WTC11 (cell line): ENCODE measurements at regions not wholly inside any gene's neighbourhood (a gene's known extent, or its start where the extent isn't known, plus 50 kb on each side); places are given as distances from the start of the nearest gene placed in this dataset.

Experiments used
- ATAC-seq: fragments of 200-7000 bp; cut with Tn5 transposase; 2 replicates; pipeline ENCODE4 v1.10.0; 2021; ENCODE audit warnings: mild to moderate bottlenecking, moderate library complexity
- CTCF ChIA-PET: fragments of 300-600 bp; sonication (Branson Sonifier 250); formaldehyde crosslinking; loops from one replicate; lab custom pipeline; 2021; ENCODE audit warnings: antibody characterized with exemption; lab: Charles Lee
- POLR2A ChIA-PET: fragments of 350-600 bp; sonication (Branson Sonifier 250); formaldehyde crosslinking; loops from one replicate; lab custom pipeline; 2021; ENCODE audit warnings: antibody characterized with exemption; lab: Charles Lee
- DNase-seq: peaks from one replicate; pipeline ENCODE4 v3.0.0; 2021; ENCODE audit warnings: low spot score
- H3K27ac Mint-ChIP-seq: 2 replicates; pipeline ENCODE4 v1.8.0; 2021; ENCODE audit warnings: mixed read lengths
- H3K27me3 Mint-ChIP-seq: 2 replicates; pipeline ENCODE4 v1.8.0; 2021; ENCODE audit warnings: low read depth, mild to moderate bottlenecking, moderate library complexity, mixed read lengths
- H3K36me3 Mint-ChIP-seq: 2 replicates; pipeline ENCODE4 v1.8.0; 2021; ENCODE audit warnings: mixed read lengths
- H3K4me1 Mint-ChIP-seq: 2 replicates; pipeline ENCODE4 v1.8.0; 2022; ENCODE audit warnings: mixed read lengths
- H3K4me3 Mint-ChIP-seq: 2 replicates; pipeline ENCODE4 v1.8.0; 2021; ENCODE audit warnings: mild to moderate bottlenecking, moderate library complexity, mixed read lengths
- H3K9me3 Mint-ChIP-seq: 2 replicates; pipeline ENCODE4 v1.8.0; 2021; ENCODE audit warnings: mixed read lengths
- ATF1 ChIP-seq: sonication (generic); formaldehyde crosslinking; IDR thresholded peaks from 2 replicates; pipeline ENCODE4 v1.8.1; 2023; ENCODE audit warnings: mild to moderate bottlenecking, moderate library complexity, missing genetic modification reagents
- CBFB ChIP-seq: sonication (generic); formaldehyde crosslinking; IDR thresholded peaks from 2 replicates; pipeline ENCODE4 v1.8.1; 2022; ENCODE audit warnings: mild to moderate bottlenecking, low read depth, missing genetic modification reagents
- CREB1 ChIP-seq: sonication (generic); formaldehyde crosslinking; IDR thresholded peaks from 2 replicates; pipeline ENCODE4 v1.8.0; 2023; ENCODE audit warnings: mild to moderate bottlenecking, missing genetic modification reagents
- ELF4 ChIP-seq: sonication (generic); formaldehyde crosslinking; IDR thresholded peaks from 2 replicates; pipeline ENCODE4 v1.8.1; 2022; ENCODE audit warnings: low read depth, mild to moderate bottlenecking, moderate library complexity, missing genetic modification reagents
- FOXP1 ChIP-seq: sonication (generic); formaldehyde crosslinking; IDR thresholded peaks from 2 replicates; pipeline ENCODE4 v1.8.0; 2022; ENCODE audit warnings: missing genetic modification reagents, mild to moderate bottlenecking, moderate library complexity, borderline replicate concordance
- GTF2I ChIP-seq: fragments of 250-450 bp; sonication (Bioruptor Pico); conservative IDR thresholded peaks from 2 replicates; pipeline ENCODE4 v1.4.0; 2021; ENCODE audit warnings: mild to moderate bottlenecking
- JUN ChIP-seq: sonication (generic); formaldehyde crosslinking; IDR thresholded peaks from 2 replicates; pipeline ENCODE4 v1.8.0; 2023; ENCODE audit warnings: mild to moderate bottlenecking, missing genetic modification reagents
- MYBL2 ChIP-seq: sonication (generic); formaldehyde crosslinking; IDR thresholded peaks from 2 replicates; pipeline ENCODE4 v1.8.1; 2023; ENCODE audit warnings: mild to moderate bottlenecking, moderate library complexity, missing genetic modification reagents
- NR3C1 ChIP-seq: sonication (generic); formaldehyde crosslinking; conservative IDR thresholded peaks from 2 replicates; pipeline ENCODE4 v1.8.1; 2023; ENCODE audit warnings: low read depth, mild to moderate bottlenecking, missing genetic modification reagents
- SMAD3 ChIP-seq: sonication (generic); formaldehyde crosslinking; IDR thresholded peaks from 2 replicates; pipeline ENCODE4 v1.8.0; 2022; ENCODE audit warnings: missing genetic modification reagents, mild to moderate bottlenecking, borderline replicate concordance
- SMAD4 ChIP-seq: sonication (generic); formaldehyde crosslinking; IDR thresholded peaks from 2 replicates; pipeline ENCODE4 v1.8.0; 2022; ENCODE audit warnings: mild to moderate bottlenecking, missing genetic modification reagents
- TCF7 ChIP-seq: sonication (generic); formaldehyde crosslinking; IDR thresholded peaks from 2 replicates; pipeline ENCODE4 v1.8.0; 2022; ENCODE audit warnings: mild to moderate bottlenecking, low read depth, missing genetic modification reagents, moderate library complexity
- ZBTB21 ChIP-seq: sonication (generic); formaldehyde crosslinking; IDR thresholded peaks from 2 replicates; pipeline ENCODE4 v1.8.1; 2023; ENCODE audit warnings: mild to moderate bottlenecking, missing genetic modification reagents, borderline replicate concordance
- ZNF121 ChIP-seq: sonication (generic); formaldehyde crosslinking; IDR thresholded peaks from 2 replicates; pipeline ENCODE4 v1.8.0; 2023; ENCODE audit warnings: missing genetic modification reagents
- TF ChIP-seq, protein P1 (sequence below): sonication (generic); formaldehyde crosslinking; IDR thresholded peaks from 2 replicates; pipeline ENCODE4 v1.8.1; 2022; ENCODE audit warnings: low read depth, mild to moderate bottlenecking, moderate library complexity, missing genetic modification reagents, borderline replicate concordance
- TF ChIP-seq, protein P2 (sequence below): sonication (generic); formaldehyde crosslinking; IDR thresholded peaks from 2 replicates; pipeline ENCODE4 v1.8.1; 2023; ENCODE audit warnings: mild to moderate bottlenecking, missing genetic modification reagents
- TF ChIP-seq, protein P3 (sequence below): sonication (generic); formaldehyde crosslinking; IDR thresholded peaks from 2 replicates; pipeline ENCODE4 v1.8.1; 2023; ENCODE audit warnings: mild to moderate bottlenecking, missing genetic modification reagents, moderate library complexity
- TF ChIP-seq, protein P4 (sequence below): sonication (generic); formaldehyde crosslinking; IDR thresholded peaks from 2 replicates; pipeline ENCODE4 v1.8.1; 2022; ENCODE audit warnings: low read depth, missing genetic modification reagents, borderline replicate concordance
- TF ChIP-seq, protein P5 (sequence below): sonication (generic); formaldehyde crosslinking; IDR thresholded peaks from 2 replicates; pipeline ENCODE4 v1.8.0; 2022; ENCODE audit warnings: mild to moderate bottlenecking, missing genetic modification reagents
- TF ChIP-seq, protein P6 (sequence below): sonication (generic); formaldehyde crosslinking; IDR thresholded peaks from 2 replicates; pipeline ENCODE4 v1.8.1; 2023; ENCODE audit warnings: mild to moderate bottlenecking, missing genetic modification reagents, moderate library complexity
- TF ChIP-seq, protein P7 (sequence below): sonication (generic); formaldehyde crosslinking; IDR thresholded peaks from 2 replicates; pipeline ENCODE4 v1.8.0; 2022; ENCODE audit warnings: mild to moderate bottlenecking, missing genetic modification reagents

DNA sequence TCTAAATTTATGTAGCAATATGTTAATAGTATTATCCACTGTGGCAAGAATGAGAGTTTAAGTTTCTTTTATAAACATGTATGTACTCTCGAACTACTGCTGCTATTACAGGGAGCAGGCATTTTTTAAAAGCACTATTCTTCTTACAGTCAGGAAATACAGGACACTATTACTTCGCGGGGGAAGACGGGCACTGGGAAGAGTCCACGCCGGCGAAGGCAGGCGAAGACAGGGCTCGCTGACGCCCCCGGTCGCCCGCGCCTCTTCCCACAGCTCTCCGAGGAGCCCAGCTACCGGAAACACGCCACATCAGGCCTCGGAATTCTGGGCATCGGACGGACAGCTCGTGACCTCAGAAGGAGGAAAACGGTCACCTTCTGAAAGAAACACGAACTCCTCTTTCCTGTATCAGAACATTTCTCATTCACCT, 90.2 kb downstream of the FAM161A start:
- POLR2A ChIA-PET = interaction anchor here (1.1 kb wide), 1 partner anchor 90 kb away, joined by 4 read pairs; the partner anchor contains the start of gene FAM161A
- Mint-ChIP-seq H3K27ac (peak overlapping the region; percentile 99), H3K9me3 (no peaks in the 10 kb centered on the region), H3K36me3 (no peaks in the 10 kb centered on the region), H3K4me1 (peaks cover 4% of the 10 kb centered on the region; the same call in 1 of the 2 replicates), H3K27me3 (peaks cover 10% of the 10 kb centered on the region), H3K4me3 (peak overlapping the region; percentile 92)
- ATAC-seq (no peak; the same call in 1 of the 2 replicates), DNase-seq (no peak)
- TF ChIP-seq ATF1 (CRISPR knock-in tag) (no peak), MYBL2 (CRISPR knock-in tag) (peak; percentile 1; the same call in 1 of the 2 replicates), ZBTB21 (CRISPR knock-in tag) (peak; percentile 89; the same call in 1 of the 2 replicates), ELF4 (CRISPR knock-in tag) (peak; percentile 41; the same call in 1 of the 2 replicates), SMAD4 (CRISPR knock-in tag) (no peak), CBFB (CRISPR knock-in tag) (no peak)
- TF ChIP-seq, protein P1, sequence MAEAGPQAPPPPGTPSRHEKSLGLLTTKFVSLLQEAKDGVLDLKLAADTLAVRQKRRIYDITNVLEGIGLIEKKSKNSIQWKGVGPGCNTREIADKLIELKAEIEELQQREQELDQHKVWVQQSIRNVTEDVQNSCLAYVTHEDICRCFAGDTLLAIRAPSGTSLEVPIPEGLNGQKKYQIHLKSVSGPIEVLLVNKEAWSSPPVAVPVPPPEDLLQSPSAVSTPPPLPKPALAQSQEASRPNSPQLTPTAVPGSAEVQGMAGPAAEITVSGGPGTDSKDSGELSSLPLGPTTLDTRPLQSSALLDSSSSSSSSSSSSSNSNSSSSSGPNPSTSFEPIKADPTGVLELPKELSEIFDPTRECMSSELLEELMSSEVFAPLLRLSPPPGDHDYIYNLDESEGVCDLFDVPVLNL (CRISPR knock-in tag) = no peak
- TF ChIP-seq, protein P2, sequence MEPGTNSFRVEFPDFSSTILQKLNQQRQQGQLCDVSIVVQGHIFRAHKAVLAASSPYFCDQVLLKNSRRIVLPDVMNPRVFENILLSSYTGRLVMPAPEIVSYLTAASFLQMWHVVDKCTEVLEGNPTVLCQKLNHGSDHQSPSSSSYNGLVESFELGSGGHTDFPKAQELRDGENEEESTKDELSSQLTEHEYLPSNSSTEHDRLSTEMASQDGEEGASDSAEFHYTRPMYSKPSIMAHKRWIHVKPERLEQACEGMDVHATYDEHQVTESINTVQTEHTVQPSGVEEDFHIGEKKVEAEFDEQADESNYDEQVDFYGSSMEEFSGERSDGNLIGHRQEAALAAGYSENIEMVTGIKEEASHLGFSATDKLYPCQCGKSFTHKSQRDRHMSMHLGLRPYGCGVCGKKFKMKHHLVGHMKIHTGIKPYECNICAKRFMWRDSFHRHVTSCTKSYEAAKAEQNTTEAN (CRISPR knock-in tag) = no peak
- TF ChIP-seq, protein P3, sequence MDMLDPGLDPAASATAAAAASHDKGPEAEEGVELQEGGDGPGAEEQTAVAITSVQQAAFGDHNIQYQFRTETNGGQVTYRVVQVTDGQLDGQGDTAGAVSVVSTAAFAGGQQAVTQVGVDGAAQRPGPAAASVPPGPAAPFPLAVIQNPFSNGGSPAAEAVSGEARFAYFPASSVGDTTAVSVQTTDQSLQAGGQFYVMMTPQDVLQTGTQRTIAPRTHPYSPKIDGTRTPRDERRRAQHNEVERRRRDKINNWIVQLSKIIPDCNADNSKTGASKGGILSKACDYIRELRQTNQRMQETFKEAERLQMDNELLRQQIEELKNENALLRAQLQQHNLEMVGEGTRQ = peak; percentile 22; the same call in 1 of the 2 replicates
- CTCF ChIA-PET = interaction anchor here (0.6 to 1.5 kb wide), 2 partner anchors 15 to 88 kb away, joined by 3 read pairs; no protein-coding TSS in a partner anchor

DNA sequence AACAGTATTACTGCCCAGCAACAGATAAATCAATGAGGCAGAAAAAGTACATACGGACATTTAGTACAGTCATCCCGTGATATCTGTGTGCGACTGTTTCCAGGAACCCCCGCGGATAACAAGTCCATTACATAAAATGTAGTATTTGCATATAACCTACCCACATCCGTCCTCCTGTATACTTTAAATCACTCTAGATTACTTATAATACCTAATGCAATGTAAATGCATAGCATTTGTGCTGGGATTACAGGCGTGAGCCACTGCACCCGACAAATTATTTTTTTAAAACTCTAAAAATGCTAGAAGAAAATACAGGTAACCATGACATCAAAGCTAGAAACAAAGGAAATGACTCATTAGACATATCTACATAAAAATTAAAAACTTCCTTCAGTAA, 91.6 kb downstream of the FAM161A start:
- H3K36me3 Mint-ChIP-seq = no peaks in the 10 kb centered on the region
- CTCF ChIA-PET = no interaction called here
- no peak overlapping the region for H3K4me3 Mint-ChIP-seq
- POLR2A ChIA-PET = no interaction called here
- H3K27ac Mint-ChIP-seq = no peak overlapping the region
- H3K27me3 Mint-ChIP-seq = peaks cover 15% of the 10 kb centered on the region
- DNase-seq (no peak), ATAC-seq (no peak)
- TF ChIP-seq FOXP1 (CRISPR knock-in tag) (no peak), NR3C1 (CRISPR knock-in tag) (no peak)
- no peaks in the 10 kb centered on the region for H3K9me3 Mint-ChIP-seq
- peaks cover 4% of the 10 kb centered on the region; the same call in 1 of the 2 replicates for H3K4me1 Mint-ChIP-seq

DNA sequence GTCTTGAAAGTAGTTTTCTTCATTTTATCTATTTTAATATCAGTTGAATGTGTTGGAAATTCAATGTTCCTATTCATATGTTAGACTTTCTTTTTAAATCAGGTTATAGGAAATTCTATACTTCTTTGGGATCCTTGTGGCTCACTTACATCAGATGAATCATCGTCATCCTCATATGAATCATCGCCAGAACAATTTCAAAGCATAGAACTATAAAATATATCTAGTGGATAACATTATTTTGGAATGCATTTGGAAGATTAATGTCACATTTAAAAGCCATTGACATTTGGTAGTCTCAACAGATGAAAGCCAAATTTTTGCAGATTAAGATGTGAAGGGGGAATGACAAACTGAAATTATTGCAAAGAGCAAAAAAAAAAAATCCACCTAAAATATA, 94.1 kb downstream of the FAM161A start:
- ChIA-PET CTCF (interaction anchor here (0.7 kb wide), 1 partner anchor 23 kb away, joined by 5 read pairs; no protein-coding TSS in a partner anchor), POLR2A (no interaction called here)
- H3K36me3 Mint-ChIP-seq = no peaks in the 10 kb centered on the region
- no peak for ATAC-seq
- H3K4me1 Mint-ChIP-seq = peaks cover 4% of the 10 kb centered on the region; the same call in 1 of the 2 replicates
- H3K27me3 Mint-ChIP-seq = peaks cover 13% of the 10 kb centered on the region
- H3K4me3 Mint-ChIP-seq = no peak overlapping the region
- no peak overlapping the region for H3K27ac Mint-ChIP-seq
- H3K9me3 Mint-ChIP-seq = peaks cover 12% of the 10 kb centered on the region
- no peak for DNase-seq
- TF ChIP-seq, protein P4, sequence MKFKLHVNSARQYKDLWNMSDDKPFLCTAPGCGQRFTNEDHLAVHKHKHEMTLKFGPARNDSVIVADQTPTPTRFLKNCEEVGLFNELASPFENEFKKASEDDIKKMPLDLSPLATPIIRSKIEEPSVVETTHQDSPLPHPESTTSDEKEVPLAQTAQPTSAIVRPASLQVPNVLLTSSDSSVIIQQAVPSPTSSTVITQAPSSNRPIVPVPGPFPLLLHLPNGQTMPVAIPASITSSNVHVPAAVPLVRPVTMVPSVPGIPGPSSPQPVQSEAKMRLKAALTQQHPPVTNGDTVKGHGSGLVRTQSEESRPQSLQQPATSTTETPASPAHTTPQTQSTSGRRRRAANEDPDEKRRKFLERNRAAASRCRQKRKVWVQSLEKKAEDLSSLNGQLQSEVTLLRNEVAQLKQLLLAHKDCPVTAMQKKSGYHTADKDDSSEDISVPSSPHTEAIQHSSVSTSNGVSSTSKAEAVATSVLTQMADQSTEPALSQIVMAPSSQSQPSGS (CRISPR knock-in tag) = no peak
- TF ChIP-seq CREB1 (CRISPR knock-in tag) (no peak), GTF2I (no peak), FOXP1 (CRISPR knock-in tag) (no peak), JUN (CRISPR knock-in tag) (no peak), NR3C1 (CRISPR knock-in tag) (no peak), ZBTB21 (CRISPR knock-in tag) (no peak), ZNF121 (CRISPR knock-in tag) (no peak), TCF7 (no peak), SMAD3 (no peak)
- TF ChIP-seq, protein P5, sequence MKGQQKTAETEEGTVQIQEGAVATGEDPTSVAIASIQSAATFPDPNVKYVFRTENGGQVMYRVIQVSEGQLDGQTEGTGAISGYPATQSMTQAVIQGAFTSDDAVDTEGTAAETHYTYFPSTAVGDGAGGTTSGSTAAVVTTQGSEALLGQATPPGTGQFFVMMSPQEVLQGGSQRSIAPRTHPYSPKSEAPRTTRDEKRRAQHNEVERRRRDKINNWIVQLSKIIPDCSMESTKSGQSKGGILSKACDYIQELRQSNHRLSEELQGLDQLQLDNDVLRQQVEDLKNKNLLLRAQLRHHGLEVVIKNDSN (CRISPR knock-in tag) = no peak
- TF ChIP-seq, protein P6, sequence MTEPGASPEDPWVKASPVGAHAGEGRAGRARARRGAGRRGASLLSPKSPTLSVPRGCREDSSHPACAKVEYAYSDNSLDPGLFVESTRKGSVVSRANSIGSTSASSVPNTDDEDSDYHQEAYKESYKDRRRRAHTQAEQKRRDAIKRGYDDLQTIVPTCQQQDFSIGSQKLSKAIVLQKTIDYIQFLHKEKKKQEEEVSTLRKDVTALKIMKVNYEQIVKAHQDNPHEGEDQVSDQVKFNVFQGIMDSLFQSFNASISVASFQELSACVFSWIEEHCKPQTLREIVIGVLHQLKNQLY (CRISPR knock-in tag) = no peak
- TF ChIP-seq, protein P2 (CRISPR knock-in tag) = no peak
- TF ChIP-seq, protein P7, sequence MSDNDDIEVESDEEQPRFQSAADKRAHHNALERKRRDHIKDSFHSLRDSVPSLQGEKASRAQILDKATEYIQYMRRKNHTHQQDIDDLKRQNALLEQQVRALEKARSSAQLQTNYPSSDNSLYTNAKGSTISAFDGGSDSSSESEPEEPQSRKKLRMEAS (CRISPR knock-in tag) = no peak
